GM21526 (cell line): ENCODE measurements at regions not wholly inside any gene's neighbourhood (a gene's known extent, or its start where the extent isn't known, plus 50 kb on each side); places are given as distances from the start of the nearest gene placed in this dataset.

Experiments used
- ATAC-seq: cut with Tn5 transposase; IDR thresholded peaks from one replicate; pipeline ENCODE4 v1.9.1; 2021; ENCODE audit warnings: moderate library complexity; ENCODE audit not compliant: unreplicated experiment, low FRiP score

DNA sequence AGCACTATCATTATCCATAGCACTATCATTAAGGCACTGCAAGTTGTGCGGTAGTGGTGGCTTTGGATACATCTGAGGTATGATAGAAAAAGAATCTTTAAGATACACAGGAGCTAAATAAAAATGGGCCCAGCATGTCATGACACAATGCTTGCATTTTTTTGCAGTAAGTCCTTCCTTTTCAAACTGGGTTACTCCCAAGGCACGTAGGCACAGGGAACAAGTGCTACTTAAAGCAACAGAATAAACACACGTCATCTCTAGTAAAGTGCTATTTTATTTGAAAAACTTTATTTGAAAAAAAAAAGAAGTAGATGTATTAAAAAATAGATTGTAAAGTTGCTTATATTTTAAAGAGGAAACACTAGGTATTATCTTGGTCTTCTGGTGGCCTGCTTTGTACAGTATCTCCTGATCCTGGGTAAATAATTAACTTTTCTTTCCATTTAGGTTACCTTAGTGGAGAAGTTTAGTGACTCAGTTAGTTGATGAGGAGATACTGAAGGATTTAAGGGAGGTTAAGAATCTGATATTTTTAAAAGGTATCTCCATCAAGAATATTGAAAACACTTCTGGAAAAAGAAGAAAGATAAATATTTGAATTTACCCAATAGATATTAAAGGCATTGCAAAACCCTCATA is 129.6 kb downstream of the EDN1 start:
- ATAC-seq = no peak

DNA sequence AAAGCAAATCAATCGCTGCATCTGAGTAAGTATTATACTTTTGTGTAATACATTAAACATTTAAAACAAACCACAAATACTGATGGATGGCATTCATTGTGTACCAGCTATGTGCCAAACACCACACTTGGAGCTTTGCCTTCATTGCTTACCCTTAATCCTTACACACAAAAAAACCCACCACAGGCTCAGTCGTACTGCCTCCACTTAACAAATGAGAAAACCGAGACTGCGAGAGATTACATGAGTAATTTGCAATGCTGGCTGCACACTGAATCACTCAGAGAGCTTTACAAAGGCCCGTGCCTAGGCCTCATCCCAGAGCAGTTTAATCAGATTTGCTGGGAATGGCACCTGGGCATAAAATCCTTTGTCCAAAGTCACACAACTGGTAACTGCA is 130.5 kb downstream of the EDN1 start:
- ATAC-seq = no peak

DNA sequence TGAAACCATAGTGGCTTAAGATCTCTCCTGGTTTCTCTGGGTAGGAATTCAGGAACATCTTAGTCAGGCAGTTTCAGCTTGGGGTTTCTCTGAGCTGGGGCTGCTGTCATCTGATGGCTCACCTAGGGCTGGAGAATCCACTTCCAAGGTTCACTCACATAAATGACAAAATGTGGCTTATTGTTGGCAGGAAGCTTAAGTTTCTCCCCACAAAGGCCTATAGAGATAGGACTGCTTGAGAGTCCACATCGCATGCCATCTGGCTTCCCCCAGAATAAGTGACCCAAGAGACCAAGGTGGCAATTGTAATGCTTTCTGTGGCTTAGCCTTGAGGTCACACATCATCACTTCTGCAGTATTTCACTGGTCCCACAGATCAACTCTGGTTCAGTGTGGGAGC is 131.4 kb downstream of the EDN1 start:
- ATAC-seq = no peak

DNA sequence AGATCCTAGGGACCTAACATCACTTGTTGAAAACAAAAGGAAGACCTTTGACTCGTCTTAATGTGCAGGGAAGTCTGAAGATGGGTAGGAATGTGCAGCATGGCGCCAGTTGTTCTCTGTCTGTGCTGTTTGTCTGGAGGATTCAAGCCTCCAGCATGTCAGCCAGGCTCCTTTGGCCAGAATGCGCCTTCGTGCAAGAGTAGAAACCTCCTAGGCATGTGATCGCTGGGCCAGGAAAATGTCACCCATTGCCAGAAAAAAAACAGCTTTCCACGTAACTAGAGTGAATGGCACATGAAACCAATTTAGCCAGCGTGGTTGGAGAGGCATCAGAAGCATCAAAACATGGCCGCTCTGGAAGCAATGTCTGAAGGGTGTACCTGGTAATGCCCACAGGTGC is 132.7 kb downstream of the EDN1 start:
- ATAC-seq = no peak

DNA sequence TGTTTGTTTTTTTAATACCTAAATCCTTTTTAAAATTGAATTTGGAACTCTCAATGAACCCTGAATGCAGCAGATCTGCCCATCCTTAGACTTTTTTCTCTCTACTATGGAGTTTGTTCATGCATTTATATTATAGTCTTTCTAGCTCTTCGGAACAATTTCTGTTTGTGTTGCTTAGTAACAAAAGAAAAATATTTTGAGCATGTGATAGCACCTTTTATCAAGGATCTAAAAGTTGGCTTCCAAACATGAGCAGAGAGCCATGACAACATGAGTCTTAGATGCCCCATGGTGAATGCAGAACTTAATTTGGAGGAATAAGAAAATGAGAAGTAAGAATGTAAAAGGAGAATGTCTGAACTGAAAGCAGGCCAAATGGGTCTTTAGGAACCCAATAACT is 133.7 kb downstream of the EDN1 start:
- no peak for ATAC-seq

DNA sequence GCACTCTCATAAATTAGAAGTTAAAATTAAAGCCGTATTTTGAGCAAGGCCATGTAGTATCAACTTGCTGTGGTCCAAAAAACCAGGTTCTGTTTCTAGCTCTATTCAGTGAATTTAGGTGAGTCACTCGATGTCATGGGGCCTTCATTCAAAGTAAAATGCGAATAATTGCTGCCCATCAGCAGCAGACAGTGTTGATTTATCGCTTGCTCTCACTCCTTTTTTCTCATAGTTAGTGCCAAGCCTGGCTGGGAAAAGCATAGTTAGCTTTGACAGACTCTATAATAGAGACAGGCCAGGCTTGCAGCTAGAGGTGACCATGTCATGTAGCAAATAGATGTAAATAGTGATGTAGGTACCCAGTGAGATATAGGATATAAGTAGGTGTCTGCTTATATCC is 136.0 kb downstream of the EDN1 start:
- no peak for ATAC-seq

DNA sequence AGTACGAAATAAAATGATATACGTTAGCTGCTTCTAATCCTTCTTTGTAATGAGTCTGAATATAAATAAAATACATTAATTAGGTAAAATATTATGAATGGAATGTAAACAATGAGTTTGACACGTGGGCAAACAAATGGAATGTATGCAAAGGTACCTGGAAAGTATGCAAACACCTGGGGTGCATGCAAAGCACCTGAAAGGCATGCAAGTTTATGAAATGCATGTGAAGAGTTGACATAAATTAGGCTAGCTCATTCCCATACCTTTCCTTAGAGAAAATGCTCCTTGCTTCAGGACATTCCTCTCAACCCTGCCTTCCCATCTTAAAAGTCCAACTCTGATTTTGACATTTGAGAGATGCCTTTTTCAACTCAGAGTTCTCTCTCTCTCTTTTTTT is 140.9 kb downstream of the EDN1 start:
- ATAC-seq = no peak

DNA sequence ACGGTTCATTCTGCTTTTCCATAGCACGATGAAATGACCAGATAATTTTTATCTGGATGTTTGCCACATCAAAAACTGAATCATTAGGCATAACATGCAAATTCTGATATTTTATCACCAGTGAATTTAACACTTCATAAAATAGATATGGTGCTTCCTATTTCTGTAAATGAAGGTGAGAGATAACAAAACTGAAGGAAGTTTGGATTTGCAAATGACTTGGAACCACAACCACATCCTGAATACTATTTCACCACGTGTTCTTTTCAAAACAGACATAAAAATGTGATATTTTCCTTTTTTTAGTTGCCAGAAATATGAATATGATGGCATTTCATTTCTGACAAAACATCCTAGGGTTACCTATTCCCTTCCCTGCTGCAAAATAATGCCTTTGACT is 146.1 kb downstream of the EDN1 start:
- ATAC-seq = no peak

DNA sequence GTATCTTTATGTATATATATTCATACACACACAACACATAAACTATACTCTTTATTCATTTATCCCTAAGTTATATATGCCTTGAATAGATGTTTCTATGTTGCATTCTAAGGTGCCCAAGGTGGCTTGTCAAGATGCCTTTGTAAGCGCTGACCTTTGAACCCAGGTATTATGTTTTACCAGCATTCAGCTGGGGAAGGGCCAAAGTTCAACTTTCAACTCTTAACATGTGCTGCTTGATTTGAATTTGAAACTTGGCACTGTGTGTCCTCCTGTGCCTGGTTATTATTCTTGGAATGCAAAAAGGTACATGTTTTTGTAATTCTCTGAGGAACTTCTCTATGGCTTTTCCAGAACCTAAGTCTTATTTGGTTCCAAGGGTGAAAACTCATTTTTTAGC is 146.5 kb downstream of the EDN1 start:
- no peak for ATAC-seq

DNA sequence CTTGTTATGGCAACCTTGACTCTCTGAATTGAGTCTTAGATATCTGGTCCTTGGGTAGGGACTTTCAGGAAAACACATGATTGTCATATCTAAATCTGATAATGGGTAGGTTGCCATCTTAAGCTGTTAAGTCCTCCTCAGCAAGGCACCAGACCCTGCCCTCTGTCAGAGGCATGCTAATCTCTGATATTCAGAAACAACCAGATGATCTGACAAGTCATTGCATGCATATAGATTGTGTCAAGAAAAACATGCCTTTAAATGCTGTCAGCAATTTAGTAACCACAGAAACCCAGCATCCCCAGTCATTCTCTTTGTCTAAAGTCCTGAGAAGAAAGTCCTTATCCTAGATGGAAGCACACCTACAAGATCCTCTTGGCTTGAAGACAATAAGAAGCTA is 149.1 kb downstream of the EDN1 start:
- ATAC-seq = no peak

DNA sequence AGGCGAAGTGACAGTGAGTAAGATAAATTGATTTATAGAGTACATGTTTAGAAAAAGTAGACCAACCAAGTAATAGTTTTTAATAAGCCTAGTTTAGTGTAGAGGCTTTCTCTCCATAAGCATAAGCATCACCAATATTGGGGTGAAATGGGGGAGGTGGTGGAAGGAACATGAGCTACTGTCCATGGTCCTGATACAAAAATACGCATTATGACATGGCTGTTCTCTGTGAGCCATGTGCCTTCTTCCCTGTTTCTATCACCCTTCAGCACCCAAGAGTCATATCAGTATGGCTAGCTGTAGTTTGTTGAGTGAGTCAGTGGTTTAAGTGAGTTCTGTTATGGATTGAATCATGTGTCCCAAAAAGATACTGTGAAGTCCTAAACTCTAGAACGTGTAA is 150.8 kb downstream of the EDN1 start:
- ATAC-seq = no peak

DNA sequence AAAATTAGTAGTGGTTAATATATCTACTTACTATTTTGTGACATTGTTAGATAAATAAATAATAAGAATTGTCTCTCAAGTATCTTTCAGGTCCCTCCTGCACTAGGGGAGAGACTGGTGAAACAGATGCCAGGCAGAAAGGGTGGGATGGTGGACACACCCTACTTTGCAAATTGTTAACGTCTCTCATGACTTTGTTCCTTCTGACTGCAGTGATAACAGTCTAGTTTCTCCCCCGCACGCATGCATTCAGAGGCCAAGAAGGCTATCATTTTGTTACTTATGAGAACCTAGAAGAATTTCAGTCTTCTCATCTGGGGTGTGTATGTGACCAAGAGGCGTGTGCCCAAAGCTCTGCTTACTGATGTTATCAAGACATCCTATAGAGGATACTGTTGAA is 152.3 kb downstream of the EDN1 start:
- ATAC-seq = no peak

DNA sequence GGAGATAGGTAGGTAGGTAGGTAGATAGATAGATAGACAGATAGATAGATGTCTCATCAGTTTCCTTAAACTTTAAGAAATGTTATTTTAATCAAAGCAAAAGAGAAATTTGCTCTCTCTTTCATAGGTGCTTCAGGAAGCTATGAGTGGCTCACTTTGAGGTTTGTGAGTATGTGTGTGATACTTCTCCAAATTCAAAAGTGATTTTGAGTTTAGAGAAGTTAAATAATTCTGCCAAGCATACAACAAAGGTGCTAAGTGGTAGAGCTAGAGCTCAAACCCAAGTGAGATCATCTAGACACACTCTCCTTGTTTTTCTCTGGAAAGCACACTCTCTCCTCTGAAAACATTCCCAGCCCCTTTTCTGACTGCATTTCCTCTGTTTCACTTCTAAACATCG is 156.2 kb downstream of the EDN1 start:
- ATAC-seq = no peak

DNA sequence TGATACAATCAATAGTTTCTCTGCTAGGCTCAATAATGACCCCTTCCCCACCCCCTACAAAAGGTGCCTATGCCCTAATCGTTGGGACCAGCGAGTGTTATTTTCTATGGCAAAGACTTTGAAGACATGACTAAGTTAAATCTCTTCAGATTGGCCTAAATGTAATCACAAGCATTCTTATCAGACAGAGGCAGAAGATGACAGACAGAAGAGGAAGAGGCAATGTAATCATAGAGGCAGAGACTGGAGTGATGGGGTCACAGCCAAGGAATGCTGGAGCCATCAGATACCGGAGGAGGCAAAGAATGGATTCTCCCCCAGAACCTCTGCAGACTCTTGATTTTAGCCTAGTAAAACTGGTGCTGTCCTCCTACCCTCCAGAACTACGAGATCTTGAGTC is 159.3 kb downstream of the EDN1 start:
- ATAC-seq = no peak

DNA sequence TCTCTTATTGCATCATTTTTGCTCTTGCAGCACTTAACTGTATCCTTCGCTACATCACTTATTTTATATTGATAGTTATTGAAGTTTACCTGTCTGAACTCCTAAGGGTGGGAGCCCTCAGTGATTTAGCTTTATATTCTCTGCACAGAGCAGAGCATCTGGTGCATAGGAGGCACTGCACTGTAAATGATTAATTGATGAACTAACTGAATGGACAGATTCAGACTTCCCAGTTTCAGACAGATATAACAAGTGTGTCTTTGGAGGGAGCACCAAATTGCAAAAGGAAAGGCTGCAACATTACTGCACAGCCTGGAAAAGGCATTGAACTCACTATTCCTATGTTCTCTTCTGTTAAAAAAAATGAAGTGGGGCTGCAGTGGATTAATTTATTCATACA is 160.3 kb downstream of the EDN1 start:
- ATAC-seq = no peak

DNA sequence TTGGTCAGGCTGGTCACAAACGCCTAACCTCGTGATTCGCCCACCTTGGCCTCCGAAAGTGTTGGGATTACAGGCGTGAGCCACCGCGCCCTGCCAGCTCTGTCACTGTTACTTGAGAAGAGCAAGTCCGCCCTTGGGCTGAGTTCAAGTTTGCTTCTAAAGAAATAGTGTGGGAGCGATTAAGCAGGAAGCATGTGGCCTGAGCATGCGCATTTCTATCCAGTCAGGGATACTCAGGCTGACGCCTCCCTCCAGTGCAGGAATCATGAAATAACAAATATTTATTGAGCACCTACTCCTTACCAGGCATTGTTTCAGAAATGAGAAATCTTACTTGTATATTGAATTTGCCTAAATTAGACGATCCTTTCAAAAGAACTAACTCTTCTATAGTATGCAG is 166.2 kb downstream of the EDN1 start:
- ATAC-seq = no peak

DNA sequence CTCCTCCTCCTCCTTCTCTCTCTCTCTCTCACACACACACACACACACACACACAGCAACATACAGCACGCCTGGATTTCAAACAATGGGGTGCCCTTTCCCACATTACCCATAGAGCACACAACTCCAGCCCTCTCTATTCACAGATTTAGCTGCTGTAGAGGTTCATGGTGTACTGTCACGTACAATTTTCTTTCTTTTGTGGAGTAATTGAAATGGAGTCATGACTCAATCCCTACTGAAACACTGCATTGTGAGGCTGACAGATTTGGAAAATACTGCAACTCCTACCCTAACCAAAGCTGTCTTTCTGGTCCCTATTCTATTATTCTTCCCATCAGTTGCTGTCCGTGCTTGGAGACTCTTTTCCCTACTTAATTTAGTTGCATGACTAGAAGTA is 166.9 kb downstream of the EDN1 start:
- ATAC-seq = no peak

DNA sequence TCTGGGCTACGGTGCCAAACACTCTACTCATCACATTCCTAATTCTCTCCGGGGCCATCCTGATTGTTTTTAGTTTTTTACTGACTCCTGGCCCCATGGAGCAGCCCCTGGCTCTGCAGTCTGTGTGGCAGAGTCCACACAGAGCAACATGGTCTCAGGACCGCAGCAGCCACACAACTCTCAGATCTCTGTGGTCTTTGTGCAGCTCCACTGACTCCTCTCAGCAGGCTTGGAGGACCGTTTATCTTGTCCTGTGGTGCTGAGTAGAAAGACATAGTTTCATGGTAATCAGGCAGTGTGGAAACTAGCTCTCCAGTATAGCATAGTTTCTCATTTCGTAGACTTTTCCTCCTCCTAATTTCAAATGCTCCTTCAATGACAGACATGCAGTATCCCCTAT is 168.4 kb downstream of the EDN1 start:
- no peak for ATAC-seq

DNA sequence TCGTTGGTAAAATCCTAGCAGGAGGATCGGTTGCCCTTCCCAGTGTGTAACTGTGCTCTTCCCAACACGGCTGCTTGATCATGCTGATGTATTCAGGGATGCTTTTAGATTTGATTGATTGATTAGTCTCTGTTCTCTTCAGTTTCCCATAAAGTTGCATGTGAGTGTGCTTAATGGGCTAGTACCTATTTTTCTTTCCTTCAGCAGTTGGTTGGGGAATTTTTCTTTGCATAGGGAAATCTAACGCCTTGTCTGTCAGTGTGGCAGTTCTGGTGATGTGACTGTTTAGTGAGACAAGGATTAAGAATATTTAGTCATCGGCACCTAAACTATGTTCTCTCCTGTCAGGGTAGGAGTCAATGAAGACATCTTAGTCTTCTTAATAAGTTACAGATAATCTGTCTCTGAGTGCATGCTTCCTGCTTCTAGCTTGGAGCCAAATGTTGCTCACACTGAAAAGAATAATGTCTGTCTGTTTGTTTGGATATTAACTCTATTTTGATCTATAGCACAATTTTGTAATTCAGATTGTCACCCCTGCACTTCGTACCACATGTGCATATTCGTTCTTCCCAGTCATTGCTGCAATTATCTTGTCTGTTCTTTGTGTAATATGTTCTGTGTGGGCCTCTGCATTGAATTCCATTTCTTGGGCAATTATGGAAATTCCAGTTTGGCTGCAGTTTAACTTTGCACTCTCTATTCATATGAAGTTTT is 169.9 kb downstream of the EDN1 start:
- no peak for ATAC-seq

DNA sequence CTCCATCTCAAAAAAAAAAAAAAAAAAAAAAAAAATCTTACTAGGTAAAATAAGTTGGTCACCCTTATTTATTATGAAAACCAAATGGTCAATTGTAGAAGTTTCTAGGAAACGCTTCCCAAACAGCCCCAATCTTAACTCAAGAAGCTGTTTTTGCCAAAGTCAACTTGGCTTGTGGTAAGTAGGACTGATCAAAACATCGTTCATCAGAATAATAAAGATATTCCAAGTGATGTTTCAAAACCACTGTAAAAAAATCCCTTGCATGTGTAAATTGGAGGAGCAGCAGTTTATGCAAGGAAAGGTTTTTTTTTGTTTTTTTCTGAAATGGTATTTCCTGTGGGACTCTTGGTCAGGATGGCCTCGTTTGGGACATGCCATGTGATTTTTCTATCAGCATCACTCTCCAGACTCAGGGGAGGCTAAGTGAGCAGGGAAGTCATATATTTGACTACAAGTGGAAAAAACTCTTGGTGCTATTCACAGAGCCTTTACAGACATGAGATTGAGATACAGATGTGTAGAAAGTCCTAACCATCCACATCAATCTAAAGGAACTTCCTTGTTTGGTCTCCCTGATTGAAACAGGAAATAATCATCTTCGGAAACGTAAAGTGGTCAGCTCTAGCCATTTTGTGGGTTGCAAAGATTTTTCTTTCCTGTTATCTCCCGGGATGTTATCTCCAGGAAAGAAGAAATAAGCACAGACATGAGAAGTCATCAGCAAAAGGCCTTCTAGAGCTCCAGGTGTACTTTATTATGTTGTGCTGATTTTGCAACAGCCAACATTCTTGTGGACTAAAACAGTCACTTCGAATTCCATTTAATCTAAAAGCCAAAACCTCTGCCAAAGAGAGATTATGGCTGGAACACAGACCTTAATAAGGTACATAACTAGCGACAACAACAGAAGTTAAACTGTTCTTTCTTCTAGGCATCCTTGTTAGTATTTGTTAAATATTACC is 177.8 kb downstream of the EDN1 start:
- no peak for ATAC-seq

DNA sequence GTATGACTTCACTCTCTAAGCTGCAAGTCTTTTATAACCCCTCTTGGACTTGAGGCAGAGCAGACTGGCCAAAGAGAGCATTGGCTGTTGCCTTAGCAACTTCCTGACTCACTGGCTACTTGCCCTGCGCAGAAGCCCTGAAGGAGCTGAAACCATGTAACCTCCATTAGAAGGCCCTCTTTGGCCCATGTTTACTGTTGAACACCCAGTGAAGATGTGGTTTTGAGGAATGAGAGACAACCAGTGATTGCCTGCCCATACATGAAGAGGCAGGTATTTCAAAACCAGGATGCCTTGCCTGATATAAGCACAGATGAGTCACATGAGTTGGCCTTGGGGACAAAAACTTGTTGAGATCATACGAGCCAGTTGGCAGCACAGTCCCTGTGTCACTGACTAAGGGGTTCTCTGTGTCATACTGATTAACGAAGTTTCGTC is 182.5 kb downstream of the EDN1 start:
- ATAC-seq = no peak
